AG04449 (cell line): ENCODE measurements at regions not wholly inside any gene's neighbourhood (a gene's known extent, or its start where the extent isn't known, plus 50 kb on each side); places are given as distances from the start of the nearest gene placed in this dataset.

Experiments used
- CTCF ChIA-PET: fragments of 350-600 bp; formaldehyde crosslinking; extraction: SDS; loops from one replicate; lab custom pipeline; 2021; ENCODE audit warnings: antibody characterized with exemption; lab: Yijun Ruan, JAX
- POLR2A ChIA-PET: fragments of 400-600, 350-600 bp; formaldehyde crosslinking; extraction: SDS; loops from one replicate; lab custom pipeline; 2020; ENCODE audit warnings: antibody characterized with exemption, inconsistent platforms; lab: Yijun Ruan, JAX
- DNase-seq: peaks from one replicate; pipeline ENCODE4 v3.0.0-alpha.2; 2010; ENCODE audit warnings: low read depth, low spot score
- H3K4me3 ChIP-seq: 2 replicates; pipeline ENCODE4 v1.5.1; 2011; ENCODE audit warnings: low read depth, mild to moderate bottlenecking, control low read depth, low read length
- CTCF ChIP-seq: IDR thresholded peaks from one replicate; pipeline ENCODE4 v1.5.1; 2011; ENCODE audit warnings: mild to moderate bottlenecking, moderate library complexity, low read length, control low read depth, inconsistent platforms; ENCODE audit not compliant: insufficient read depth; ENCODE audit errors: missing control alignments

DNA sequence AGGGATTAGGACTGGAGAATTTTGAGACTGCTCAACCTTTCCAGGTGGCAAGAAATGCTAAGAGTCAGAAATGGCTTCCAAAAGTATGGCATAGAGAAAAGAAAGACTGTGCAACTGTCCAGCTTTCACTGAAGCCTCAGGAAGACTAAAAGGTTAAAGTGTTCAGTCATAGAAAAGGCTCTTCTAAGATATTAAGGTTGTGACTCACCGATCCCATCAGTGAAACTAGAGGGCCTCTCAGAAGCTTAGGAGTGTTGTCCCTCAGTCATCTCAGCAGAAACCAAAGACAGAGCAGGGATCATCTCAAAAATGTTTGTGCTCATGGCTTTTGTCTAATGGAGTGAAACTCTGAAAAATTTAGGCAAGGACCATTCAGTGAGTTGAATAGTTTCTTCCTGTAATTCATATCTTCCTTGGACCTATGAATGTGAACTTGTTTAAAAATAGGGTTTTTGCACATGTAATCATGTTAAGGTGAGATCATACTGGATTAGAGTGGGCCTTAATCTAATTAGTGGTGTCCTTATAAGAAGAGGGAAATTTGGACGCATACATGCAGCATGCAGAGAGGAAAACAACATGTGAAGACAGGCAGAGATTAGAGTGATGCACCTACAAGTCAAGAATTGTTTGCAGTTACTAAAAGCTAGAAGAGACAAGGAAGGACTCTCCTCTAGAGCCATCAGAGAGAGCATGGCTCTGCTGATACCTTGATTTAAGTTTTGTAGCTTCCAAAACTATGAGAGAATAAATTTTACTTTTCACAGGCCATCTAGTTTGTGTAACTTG lies 71.3 kb downstream of the RPE65 start:
- H3K4me3 ChIP-seq = no peak overlapping the region
- DNase-seq = no peak
- CTCF ChIA-PET = interaction anchor here (0.9 to 3.5 kb wide), 6 partner anchors 11 to 618 kb away, joined by 3 to 13 read pairs (median 3); no protein-coding TSS in a partner anchor
- POLR2A ChIA-PET = no interaction called here
- no peak for TF ChIP-seq CTCF

DNA sequence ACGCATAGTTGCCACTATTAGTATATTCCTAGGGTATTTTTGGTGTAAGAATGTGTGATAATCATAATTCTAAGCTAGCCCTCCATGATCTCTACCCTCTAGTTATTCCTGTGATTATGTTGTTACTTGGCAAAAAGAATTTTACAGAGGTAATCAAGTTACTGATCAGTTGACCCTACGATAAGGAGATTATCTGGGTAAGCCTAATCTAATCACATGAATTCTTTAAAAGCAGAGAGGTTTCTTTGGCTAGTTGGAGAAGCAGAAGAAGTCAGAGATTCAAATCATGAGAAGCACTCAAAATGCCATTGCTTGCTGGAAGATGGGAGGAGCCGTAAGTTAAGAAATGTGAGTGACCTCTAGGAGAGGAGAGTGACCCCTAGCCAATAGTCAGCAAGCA lies 72.7 kb downstream of the RPE65 start:
- no peak overlapping the region for H3K4me3 ChIP-seq
- TF ChIP-seq CTCF = no peak
- no peak for DNase-seq
- ChIA-PET POLR2A (no interaction called here), CTCF (interaction anchor here (0.7 to 3.5 kb wide), 6 partner anchors 10 to 260 kb away, joined by 3 to 13 read pairs (median 5); no protein-coding TSS in a partner anchor)

DNA sequence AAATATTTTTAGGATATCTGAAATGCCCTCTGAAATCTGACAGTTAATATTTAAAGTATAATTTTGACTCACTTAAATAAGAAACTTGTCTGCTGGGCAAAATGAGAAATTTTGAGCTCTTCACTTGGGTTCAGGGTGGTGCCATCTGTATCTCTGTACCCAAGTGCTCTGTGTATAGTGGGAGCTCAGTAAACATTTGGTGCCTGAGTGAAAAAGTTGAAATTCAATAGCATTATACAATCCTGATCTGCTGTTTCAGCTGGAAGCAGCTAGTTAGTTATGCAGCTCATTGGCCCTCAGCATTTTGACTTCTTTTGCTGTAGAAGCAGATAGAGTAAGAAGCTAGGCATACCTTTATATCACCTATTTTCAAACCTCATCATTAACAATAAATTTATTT lies 73.3 kb downstream of the RPE65 start:
- no peak for TF ChIP-seq CTCF
- ChIA-PET POLR2A (no interaction called here), CTCF (interaction anchor here (0.7 to 3.5 kb wide), 6 partner anchors 11 to 259 kb away, joined by 3 to 13 read pairs (median 6); no protein-coding TSS in a partner anchor)
- DNase-seq = no peak
- H3K4me3 ChIP-seq = no peak overlapping the region

- CTCF ChIA-PET = interaction anchor here (1.0 to 3.5 kb wide), 4 partner anchors 30 to 259 kb away, joined by 3 to 13 read pairs (median 7); no protein-coding TSS in a partner anchor
- no peak overlapping the region for H3K4me3 ChIP-seq
- POLR2A ChIA-PET = no interaction called here
- TF ChIP-seq CTCF = no peak
- DNase-seq = no peak
Measured at GRCh38 chr1:68375919-68376318, 73.8 kb downstream of the RPE65 start.

GRCh38 chr1:68373173-68373572 lies 76.6 kb downstream of the RPE65 start:
- no peak for DNase-seq
- no peak overlapping the region for H3K4me3 ChIP-seq
- ChIA-PET POLR2A (no interaction called here), CTCF (interaction anchor here (1.7 kb wide), 1 partner anchor 11 kb away, joined by 3 read pairs; no protein-coding TSS in a partner anchor)
- no peak for TF ChIP-seq CTCF

GRCh38 chr1:68372487-68372886 lies 77.3 kb downstream of the RPE65 start:
- H3K4me3 ChIP-seq = no peak overlapping the region
- TF ChIP-seq CTCF = no peak
- ChIA-PET POLR2A (no interaction called here), CTCF (interaction anchor here (1.7 kb wide), 1 partner anchor 12 kb away, joined by 3 read pairs; no protein-coding TSS in a partner anchor)
- DNase-seq = no peak
